ENCODE measurements at regions not wholly inside any gene's neighbourhood (a gene's known extent, or its start where the extent isn't known, plus 50 kb on each side); places are given as distances from the start of the nearest gene placed in this dataset.

GRCh38 chr3:159853506-159853864 is 135.2 kb upstream of the IL12A start:
- Histone ChIP-seq H3K9me3 (no peaks in the 10 kb centered on the region), H3K36me3 (no peaks in the 10 kb centered on the region), H3K4me1 (peaks cover 7 to 69% (median 35%) of the 10 kb centered on the region in 3 donors), H3K4me3 (peak overlapping the region in 3 of 4 donors; percentile 15 to 52 (median 21)), H3K27me3 (no peaks in the 10 kb centered on the region), H3K27ac (peak overlapping the region; percentile 51 to 87 (median 78))
- intact Hi-C loops (cut with DNase I): no loop called here
- TF ChIP-seq POLR2A (IDR thresholded peaks at IDR 0.05): no peak
- TF ChIP-seq CTCF (IDR thresholded peaks at IDR 0.05): no peak
- DNase-seq: no peak

GRCh38 chr3:159854500-159855124 is 134.0 kb upstream of the IL12A start:
- Histone ChIP-seq H3K4me1 (peaks cover 7 to 73% (median 38%) of the 10 kb centered on the region in 3 donors), H3K4me3 (peak overlapping the region in 2 of 4 donors; percentile 2 to 43)
- DNase-seq: no peak

GRCh38 chr3:159855599-159856346 is 132.9 kb upstream of the IL12A start:
- 53 to 68% methylated on average over 5 of the region's 5 CpGs for WGBS, 2 donors
- peaks cover 7 to 82% (median 44%) of the 10 kb centered on the region in 3 donors for H3K4me1 ChIP-seq
- H3K4me3 ChIP-seq: peak overlapping the region in 1 of 4 donors; percentile 18
- no peaks in the 10 kb centered on the region for H3K36me3 ChIP-seq
- no peaks in the 10 kb centered on the region for H3K9me3 ChIP-seq
- TF ChIP-seq POLR2A (IDR thresholded peaks at IDR 0.05): no peak
- intact Hi-C loops (cut with DNase I): no loop called here
- DNase-seq: no peak
- no peaks in the 10 kb centered on the region for H3K27me3 ChIP-seq
- peak overlapping the region in 3 of 4 donors; percentile 45 to 78 (median 78) for H3K27ac ChIP-seq

More at GRCh38 chr3:159854500-159855124, 134.0 kb upstream of the IL12A start:
- H3K27me3 ChIP-seq: no peaks in the 10 kb centered on the region
- WGBS, 2 donors: 72 to 75% methylated on average over 6 to 8 of the region's 8 CpGs
- intact Hi-C loops (cut with DNase I): no loop called here
- no peaks in the 10 kb centered on the region for H3K36me3 ChIP-seq
- no peak for TF ChIP-seq CTCF (IDR thresholded peaks at IDR 0.05)
- no peak for TF ChIP-seq POLR2A (IDR thresholded peaks at IDR 0.05)
- peak overlapping the region; percentile 16 to 78 (median 71) for H3K27ac ChIP-seq
- no peaks in the 10 kb centered on the region for H3K9me3 ChIP-seq

DNA sequence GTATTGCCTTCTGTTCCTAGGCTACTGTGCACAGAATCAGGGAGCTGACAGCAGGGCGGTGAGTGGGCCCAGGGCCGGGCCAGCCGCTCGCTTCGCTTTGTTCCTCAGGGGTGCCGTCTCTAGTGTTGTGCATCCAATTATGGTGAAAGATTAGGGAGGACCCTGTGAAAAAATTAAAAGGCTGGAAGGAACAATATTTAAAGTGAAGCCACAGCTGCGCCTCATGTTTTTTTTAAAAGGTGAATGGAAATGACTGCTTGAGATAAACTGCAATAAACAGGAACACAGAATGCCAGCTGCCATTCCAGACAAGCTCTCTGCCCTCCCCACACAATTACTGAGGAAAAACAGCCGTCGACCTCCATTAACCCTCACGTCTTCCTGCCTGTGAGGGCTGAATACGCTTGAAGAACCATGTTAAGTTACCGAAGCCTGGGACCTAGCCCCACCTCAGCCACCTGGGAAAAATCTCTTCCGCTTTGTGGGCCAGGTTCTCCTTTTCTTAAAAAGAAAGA is 132.0 kb upstream of the IL12A start:
- Histone ChIP-seq H3K9me3 (no peaks in the 10 kb centered on the region), H3K27ac (peak overlapping the region in 3 of 4 donors; percentile 56 to 78 (median 65)), H3K36me3 (no peaks in the 10 kb centered on the region), H3K4me1 (peaks cover 7 to 81% (median 48%) of the 10 kb centered on the region in 3 donors), H3K27me3 (no peaks in the 10 kb centered on the region), H3K4me3 (peak overlapping the region in 1 of 4 donors; percentile 17)
- TF ChIP-seq POLR2A (IDR thresholded peaks at IDR 0.05) (no peak), CTCF (IDR thresholded peaks at IDR 0.05) (no peak)
- WGBS, 2 donors: 77 to 79% methylated on average over 13 of the region's 13 CpGs
- no peak for DNase-seq
- intact Hi-C loops (cut with DNase I): no loop called here

DNA sequence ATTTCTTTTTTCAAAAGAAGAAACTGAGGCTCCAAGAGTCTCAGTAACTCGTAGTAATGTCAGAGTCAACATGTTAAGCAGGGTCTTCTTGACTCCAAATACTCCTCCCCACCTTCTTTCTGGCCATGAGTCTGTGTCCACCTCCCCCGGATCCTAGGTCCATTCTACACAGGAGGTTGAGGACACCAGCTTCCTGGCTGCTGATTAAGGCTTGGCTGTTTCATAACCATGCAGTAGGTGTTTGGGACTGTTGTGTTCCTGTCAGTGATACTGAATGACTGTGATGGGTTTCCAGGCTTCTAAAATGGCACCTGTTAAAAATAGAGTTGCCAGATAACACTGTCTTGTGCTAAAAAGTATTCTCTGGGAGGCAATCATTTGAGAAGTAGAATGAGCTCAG is 130.8 kb upstream of the IL12A start:
- intact Hi-C loops (cut with DNase I): no loop called here
- Histone ChIP-seq H3K27me3 (no peaks in the 10 kb centered on the region), H3K4me1 (peaks cover 0 to 71% (median 40%) of the 10 kb centered on the region in 3 donors), H3K9me3 (no peaks in the 10 kb centered on the region), H3K4me3 (no peak overlapping the region), H3K36me3 (no peaks in the 10 kb centered on the region), H3K27ac (no peak overlapping the region)
- no peak for TF ChIP-seq CTCF (IDR thresholded peaks at IDR 0.05)
- TF ChIP-seq POLR2A (IDR thresholded peaks at IDR 0.05): no peak
- DNase-seq: no peak
- WGBS, 2 donors: 80 to 93% methylated on average over 2 of the region's 2 CpGs
